GM21825 (cell line): ENCODE measurements at regions not wholly inside any gene's neighbourhood (a gene's known extent, or its start where the extent isn't known, plus 50 kb on each side); places are given as distances from the start of the nearest gene placed in this dataset.

ENCODE experiments used
- ATAC-seq: cut with Tn5 transposase; IDR thresholded peaks from one replicate; pipeline ENCODE4 v1.9.1; 2021; ENCODE audit warnings: mild to moderate bottlenecking, moderate library complexity; ENCODE audit not compliant: unreplicated experiment

DNA sequence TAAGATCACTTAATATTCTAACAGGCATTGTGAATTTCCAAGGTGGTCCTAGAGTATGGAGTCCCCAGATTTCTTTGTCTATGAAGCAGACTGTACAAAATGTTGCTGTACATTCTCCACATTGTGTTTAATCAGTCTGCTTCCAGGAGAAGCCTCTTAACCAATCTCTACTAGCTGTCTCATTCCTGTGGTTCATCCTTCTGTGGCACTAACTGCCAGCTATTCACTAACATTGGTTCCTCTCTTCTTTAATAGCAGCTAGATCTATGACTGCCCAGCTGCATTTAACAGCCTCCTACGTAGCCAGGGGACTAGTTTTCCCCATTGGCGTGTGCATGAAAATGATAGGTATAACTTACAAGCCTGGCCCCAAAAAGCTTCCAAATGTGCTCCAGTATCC lies 395.4 kb downstream of the SAMD5 start:
- no peak for ATAC-seq

- no peak for ATAC-seq
These were observed 395.9 kb downstream of the SAMD5 start for GRCh38 chr6:147904416-147904815.

GRCh38 chr6:147905711-147906110 lies 397.2 kb downstream of the SAMD5 start:
- no peak for ATAC-seq

DNA sequence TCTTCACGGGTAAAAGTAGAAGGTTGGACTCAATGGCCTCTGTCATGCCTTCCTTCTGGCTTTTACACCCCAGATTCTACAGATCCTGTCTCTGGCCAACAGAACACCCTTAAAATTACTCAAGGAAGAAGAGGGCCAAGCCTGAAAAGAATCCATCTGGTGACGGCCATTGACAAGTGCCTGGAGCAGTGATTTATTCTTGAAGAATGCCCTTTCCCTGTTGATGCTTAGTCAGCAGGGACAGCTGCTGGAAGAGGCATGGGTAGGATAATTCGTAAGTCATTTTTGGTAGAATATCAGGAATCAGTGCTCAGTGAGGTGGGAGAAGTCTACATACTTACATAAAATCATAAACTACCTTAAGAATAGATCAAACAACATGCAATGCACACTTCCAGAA lies 397.9 kb downstream of the SAMD5 start:
- ATAC-seq = no peak

GRCh38 chr6:147909640-147910039 lies 401.1 kb downstream of the SAMD5 start:
- ATAC-seq = no peak

- ATAC-seq = no peak
These were observed 401.8 kb downstream of the SAMD5 start for GRCh38 chr6:147910281-147910680.

DNA sequence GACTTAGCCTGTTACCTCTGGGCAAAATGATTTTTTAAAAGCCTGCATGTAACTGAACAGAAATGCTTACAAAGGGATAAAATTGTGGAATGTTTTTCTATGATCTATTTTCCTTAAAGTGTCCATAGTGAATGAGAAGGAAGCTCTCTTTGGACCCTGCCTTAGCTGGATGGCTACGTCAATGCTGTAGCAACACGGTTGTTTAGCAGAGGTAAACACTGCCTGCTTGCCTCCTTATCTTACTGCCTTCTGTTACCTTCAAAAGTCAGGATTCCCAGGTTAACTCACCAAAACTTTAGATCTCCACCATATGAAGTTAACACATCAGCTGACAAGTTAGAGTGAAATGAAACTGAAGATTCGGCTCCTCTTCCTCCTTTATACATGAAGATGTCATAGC lies 402.6 kb downstream of the SAMD5 start:
- ATAC-seq = no peak

DNA sequence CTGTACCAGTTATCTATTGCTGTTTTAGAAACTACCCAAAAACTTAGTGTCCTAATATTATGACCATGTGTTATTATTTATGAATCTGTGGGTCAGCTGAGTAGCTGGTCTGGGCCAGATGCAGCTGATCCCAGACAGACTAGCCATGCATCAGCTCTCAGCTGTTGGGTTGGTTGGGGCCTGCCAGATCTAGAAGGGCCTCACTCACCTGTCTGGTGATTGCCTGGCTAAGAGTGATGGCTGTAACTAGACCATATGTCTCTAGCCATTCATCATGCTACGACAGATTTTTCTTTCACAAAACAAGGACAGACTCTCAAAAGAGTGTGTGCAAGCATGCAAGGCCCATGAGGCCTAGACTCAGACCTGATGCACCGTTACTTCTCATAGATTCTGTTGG lies 403.2 kb downstream of the SAMD5 start:
- ATAC-seq = no peak

GRCh38 chr6:147922799-147923198 lies 414.3 kb downstream of the SAMD5 start:
- ATAC-seq = no peak

- ATAC-seq = no peak
These were observed 416.1 kb downstream of the SAMD5 start for GRCh38 chr6:147924598-147924997.

DNA sequence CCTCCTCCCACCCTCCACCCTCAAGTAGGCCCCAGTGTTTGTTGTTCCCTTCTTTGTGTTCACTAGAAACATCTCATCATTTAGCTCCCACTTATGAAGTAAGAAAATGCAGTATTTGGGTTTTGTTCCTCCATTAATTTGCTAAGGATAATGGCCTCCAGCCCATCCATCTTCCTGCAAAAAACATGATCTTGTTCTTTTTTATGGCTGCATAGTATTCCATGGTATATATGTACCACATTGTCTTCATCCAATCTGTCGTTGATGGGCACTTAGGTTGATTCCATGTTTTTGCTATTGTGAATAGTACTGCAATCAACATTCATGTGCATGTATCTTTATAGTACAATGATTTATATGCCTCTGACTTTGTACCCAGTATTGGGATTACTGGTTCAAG lies 416.8 kb upstream of the SASH1 start:
- no peak for ATAC-seq

- ATAC-seq = no peak
These were observed 411.9 kb upstream of the SASH1 start for GRCh38 chr6:147930745-147931144.

- no peak for ATAC-seq
These were observed 409.4 kb upstream of the SASH1 start for GRCh38 chr6:147933224-147933623.

- ATAC-seq = no peak
These were observed 407.0 kb upstream of the SASH1 start for GRCh38 chr6:147935656-147936055.

DNA sequence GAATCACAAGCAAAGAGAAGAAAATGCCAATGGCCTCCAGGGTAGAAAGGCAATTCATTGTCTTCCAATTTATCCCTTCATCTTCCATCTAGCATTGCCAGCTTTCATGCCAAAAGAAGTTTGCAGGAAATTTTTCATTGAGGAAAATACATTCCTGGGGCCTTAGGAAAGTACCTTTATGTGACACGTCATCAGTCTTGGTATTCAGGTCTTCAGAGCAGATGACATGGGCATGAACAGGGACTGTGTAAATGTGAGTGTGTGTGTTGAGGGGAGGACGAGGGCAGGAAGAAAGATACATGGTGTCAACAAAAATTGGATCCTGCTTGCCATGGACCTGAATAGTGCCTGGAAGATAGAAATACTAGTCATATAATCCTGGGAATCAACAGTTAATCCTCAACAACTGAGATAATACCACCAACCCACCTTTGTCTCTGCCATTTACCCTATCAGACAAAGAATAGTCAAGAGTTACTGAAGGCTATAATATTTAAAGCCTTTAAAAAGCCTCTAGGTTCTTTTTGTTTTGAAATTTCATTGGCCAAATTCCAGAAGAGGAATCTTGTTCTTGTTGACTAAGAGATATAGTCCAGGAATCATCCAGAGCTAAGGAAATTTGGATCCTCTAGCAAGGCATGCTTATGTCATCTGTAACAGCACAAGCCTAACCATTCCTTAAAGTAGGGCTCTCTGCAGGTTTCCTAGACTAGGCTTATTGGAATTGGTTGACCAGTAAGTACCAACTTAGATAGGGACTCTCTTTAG lies 405.8 kb upstream of the SASH1 start:
- ATAC-seq = no peak

- ATAC-seq = no peak
These were observed 401.5 kb upstream of the SASH1 start for GRCh38 chr6:147941143-147941542.

GRCh38 chr6:147942363-147942762 lies 400.3 kb upstream of the SASH1 start:
- ATAC-seq = no peak

DNA sequence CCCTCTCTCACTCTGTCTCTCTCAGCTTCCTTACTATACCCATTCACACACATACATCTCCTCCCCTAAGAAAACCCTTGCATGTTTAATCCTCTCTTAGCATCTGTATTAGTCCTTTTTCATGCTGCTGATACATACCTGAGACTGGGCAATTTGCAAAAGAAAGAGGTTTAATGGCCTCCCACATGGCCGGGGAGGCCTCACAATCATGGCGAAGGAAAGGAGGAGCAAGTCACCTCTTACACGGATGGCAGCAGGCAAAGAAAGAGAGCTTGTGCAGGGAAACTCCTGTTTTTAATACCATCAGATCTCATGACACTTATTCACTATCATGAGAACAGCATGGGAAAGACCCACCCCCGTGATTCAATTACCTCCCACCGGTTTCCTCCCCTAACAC lies 398.5 kb upstream of the SASH1 start:
- no peak for ATAC-seq

- ATAC-seq = no peak
These were observed 395.1 kb upstream of the SASH1 start for GRCh38 chr6:147947521-147947920.

DNA sequence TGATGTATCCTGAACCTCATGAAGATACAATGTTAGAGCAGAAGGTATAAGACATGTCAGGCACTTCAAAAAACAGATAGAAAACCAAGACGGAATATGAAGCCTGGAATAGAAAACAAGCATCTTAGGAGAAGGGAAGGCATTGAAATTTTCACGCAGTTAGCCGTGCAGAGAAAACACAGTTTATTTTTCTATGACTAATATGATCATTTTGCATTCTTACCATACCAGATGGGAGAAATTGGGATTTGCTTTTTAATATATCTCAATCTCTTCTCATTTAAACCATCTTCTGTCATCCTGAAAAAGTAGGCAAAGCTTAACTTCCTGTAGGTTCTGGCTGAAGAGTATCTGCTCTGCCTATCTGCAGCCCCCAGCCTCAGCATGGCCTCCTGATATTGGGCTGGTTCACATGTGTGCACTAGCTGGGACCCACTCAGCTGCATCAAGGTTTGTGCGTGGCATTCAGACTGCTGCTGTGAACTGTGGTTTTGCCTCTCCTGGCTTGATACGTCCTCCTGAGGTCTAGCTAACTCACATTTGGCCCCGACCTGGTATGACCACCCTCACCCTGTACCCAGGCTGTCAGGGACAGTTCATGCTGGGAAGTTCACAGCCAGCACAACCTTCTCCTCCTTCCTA lies 392.5 kb upstream of the SASH1 start:
- no peak for ATAC-seq

DNA sequence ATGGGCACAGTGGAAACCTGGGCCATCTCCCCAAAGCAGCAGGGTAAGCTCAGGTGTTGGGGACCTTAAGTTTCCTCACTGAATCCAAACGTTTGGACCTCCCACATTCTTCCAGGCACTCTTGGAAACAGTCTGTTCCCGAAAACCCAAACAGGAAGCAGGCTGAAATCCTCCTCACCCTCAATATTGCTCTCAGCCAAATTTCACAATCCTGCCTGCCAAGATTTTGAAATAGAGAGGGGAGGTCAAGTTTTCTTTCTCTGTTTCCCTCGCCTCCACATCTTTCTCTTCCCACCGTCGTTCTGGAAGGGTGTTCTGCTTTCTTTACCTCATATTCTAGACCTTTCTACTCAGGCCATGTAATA lies 392.0 kb upstream of the SASH1 start:
- no peak for ATAC-seq

- ATAC-seq = no peak
These were observed 390.9 kb upstream of the SASH1 start for GRCh38 chr6:147951726-147952125.

DNA sequence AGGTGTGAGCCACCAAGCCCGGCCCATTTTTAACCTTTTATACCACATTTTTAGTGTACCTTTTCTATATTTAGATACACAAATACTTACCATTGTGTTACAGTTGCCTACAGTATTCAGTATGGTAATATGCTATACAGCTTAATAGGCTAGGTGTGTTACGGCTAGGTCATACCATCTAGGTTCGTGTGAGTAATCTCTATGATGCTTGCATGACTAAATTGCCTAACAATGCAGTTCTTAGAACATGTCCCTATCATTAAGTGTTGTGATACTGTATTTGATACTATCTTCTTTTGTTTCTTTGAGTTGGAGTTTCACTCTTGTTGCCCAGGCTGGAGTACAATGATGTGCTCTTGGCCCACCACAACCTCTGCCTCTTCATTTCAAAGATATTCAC lies 387.7 kb upstream of the SASH1 start:
- ATAC-seq = no peak
